ENCODE measurements at regions not wholly inside any gene's neighbourhood (a gene's known extent, or its start where the extent isn't known, plus 50 kb on each side); places are given as distances from the start of the nearest gene placed in this dataset.

DNA sequence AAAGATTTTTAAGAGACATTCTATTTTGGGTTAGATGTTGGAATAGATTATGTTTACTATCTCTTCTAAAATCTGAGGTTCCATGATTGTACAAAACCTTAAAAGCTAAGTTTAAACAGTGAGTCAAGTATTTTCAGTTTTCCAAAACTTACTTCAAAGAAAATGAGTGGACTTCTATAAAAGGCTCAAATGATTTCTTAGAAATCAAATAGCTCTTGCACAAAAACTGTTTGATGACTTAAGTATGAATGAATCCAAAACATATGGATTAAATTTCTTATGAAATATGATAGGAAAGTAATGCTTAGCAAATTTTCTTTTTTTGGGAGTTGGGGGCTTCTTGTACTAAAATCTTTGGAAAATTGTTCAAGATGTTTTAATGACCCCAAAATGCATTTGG, 837.3 kb upstream of the SLC35B3 start:
- Mint-ChIP-seq H3K4me1 (no peaks in the 10 kb centered on the region), H3K9me3 (peaks cover 0 to 11% (median 1%) of the 10 kb centered on the region in 11 donors), H3K27ac (no peak overlapping the region), H3K4me3 (no peak overlapping the region), H3K36me3 (no peaks in the 10 kb centered on the region), H3K27me3 (no peaks in the 10 kb centered on the region)
- H3K27me3 ChIP-seq (ENCODE audit: control insufficient read depth in 2 of 2, insufficient read depth in 2 of 2, low read length in 2 of 2) = no peaks in the 10 kb centered on the region
- no peak for DNase-seq
- H3K36me3 ChIP-seq (ENCODE audit: control insufficient read depth in 2 of 3, insufficient read depth in 3 of 3, low read length in 3 of 3) = no peaks in the 10 kb centered on the region
- intact Hi-C loops (cut with micrococcal nuclease) = no loop called here
- no peaks in the 10 kb centered on the region for H3K9me3 ChIP-seq (ENCODE audit: control insufficient read depth in 2 of 3, low read length in 3 of 3)
- no peak for ATAC-seq
- H3K4me3 ChIP-seq (ENCODE audit: low read length) = no peak overlapping the region
- no peak overlapping the region for H3K27ac ChIP-seq (ENCODE audit: low read depth, low read length)
- POLR2A ChIA-PET = no interaction called here
- CTCF ChIA-PET = no interaction called here
- H3K4me1 ChIP-seq (ENCODE audit: control insufficient read depth in 2 of 2, insufficient read depth in 2 of 2, low read length in 2 of 2) = no peaks in the 10 kb centered on the region

DNA sequence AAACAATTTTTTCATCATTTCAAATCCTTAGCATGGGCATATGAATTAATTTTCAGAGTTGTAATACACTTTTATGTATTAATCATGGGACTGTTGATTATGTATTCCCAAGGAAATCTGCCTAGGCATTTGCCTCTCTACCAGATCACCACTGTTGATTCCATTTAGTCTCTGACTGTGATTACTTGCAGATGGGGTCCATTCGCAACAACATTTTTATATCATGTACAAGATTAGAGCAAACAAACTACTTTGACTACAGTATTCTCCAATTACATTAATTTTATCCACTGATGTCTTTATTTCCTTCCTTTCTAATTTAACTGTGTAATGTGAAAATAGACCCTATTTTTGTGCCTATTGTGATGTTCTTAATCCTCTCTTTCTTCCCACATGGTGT, 831.4 kb upstream of the SLC35B3 start:
- Mint-ChIP-seq H3K27ac (no peak overlapping the region), H3K4me1 (no peaks in the 10 kb centered on the region), H3K4me3 (no peak overlapping the region), H3K36me3 (no peaks in the 10 kb centered on the region), H3K9me3 (peaks cover 0 to 11% (median 5%) of the 10 kb centered on the region in 11 donors), H3K27me3 (no peaks in the 10 kb centered on the region)
- ChIA-PET CTCF (no interaction called here), POLR2A (interaction anchor here (0.6 kb wide), 1 partner anchor 808 kb away, joined by 3 read pairs; no protein-coding TSS in a partner anchor)
- Histone ChIP-seq H3K9me3 (ENCODE audit: control insufficient read depth in 2 of 3, low read length in 3 of 3) (no peaks in the 10 kb centered on the region), H3K27ac (ENCODE audit: low read depth, low read length) (no peak overlapping the region), H3K4me3 (ENCODE audit: low read length) (no peak overlapping the region), H3K36me3 (ENCODE audit: control insufficient read depth in 2 of 3, insufficient read depth in 3 of 3, low read length in 3 of 3) (no peaks in the 10 kb centered on the region), H3K27me3 (ENCODE audit: control insufficient read depth in 2 of 2, insufficient read depth in 2 of 2, low read length in 2 of 2) (no peaks in the 10 kb centered on the region), H3K4me1 (ENCODE audit: control insufficient read depth in 2 of 2, insufficient read depth in 2 of 2, low read length in 2 of 2) (no peaks in the 10 kb centered on the region)
- DNase-seq (no peak), ATAC-seq (no peak)
- intact Hi-C loops (cut with micrococcal nuclease) = no loop called here

DNA sequence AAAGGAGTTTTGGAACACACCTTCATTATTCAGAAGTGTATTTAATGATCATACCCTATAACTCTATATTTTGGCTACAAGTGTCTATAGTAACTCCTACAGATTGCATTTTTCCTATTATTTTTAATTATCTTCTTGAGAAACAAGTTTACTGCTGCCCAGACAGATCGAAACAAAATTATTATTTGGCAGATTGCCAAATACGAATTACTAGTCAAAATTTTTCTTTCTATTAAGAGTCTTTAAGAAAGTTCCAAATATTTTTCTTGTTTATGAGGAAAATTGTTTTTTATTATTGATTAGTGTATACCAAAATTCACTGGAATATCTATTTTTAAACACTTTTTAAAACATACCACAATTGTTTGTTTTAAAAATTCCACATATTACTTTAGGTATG, 821.9 kb upstream of the SLC35B3 start:
- peaks cover 0 to 23% (median 6%) of the 10 kb centered on the region in 11 donors for H3K9me3 Mint-ChIP-seq
- no peaks in the 10 kb centered on the region for H3K36me3 ChIP-seq (ENCODE audit: control insufficient read depth in 2 of 3, insufficient read depth in 3 of 3, low read length in 3 of 3)
- H3K27ac ChIP-seq (ENCODE audit: low read depth, low read length) = no peak overlapping the region
- no peak overlapping the region for H3K4me3 Mint-ChIP-seq
- no peaks in the 10 kb centered on the region for H3K27me3 ChIP-seq (ENCODE audit: control insufficient read depth in 2 of 2, insufficient read depth in 2 of 2, low read length in 2 of 2)
- ATAC-seq (no peak), DNase-seq (no peak)
- no peaks in the 10 kb centered on the region for H3K4me1 ChIP-seq (ENCODE audit: control insufficient read depth in 2 of 2, insufficient read depth in 2 of 2, low read length in 2 of 2)
- H3K36me3 Mint-ChIP-seq = no peaks in the 10 kb centered on the region
- intact Hi-C loops (cut with micrococcal nuclease) = no loop called here
- peaks cover 0 to 7% (median 0%) of the 10 kb centered on the region in 3 experiments for H3K9me3 ChIP-seq (ENCODE audit: control insufficient read depth in 2 of 3, low read length in 3 of 3)
- POLR2A ChIA-PET = no interaction called here
- H3K4me1 Mint-ChIP-seq = no peaks in the 10 kb centered on the region
- H3K4me3 ChIP-seq (ENCODE audit: low read length) = no peak overlapping the region
- H3K27me3 Mint-ChIP-seq = no peaks in the 10 kb centered on the region
- CTCF ChIA-PET = no interaction called here
- no peak overlapping the region for H3K27ac Mint-ChIP-seq

DNA sequence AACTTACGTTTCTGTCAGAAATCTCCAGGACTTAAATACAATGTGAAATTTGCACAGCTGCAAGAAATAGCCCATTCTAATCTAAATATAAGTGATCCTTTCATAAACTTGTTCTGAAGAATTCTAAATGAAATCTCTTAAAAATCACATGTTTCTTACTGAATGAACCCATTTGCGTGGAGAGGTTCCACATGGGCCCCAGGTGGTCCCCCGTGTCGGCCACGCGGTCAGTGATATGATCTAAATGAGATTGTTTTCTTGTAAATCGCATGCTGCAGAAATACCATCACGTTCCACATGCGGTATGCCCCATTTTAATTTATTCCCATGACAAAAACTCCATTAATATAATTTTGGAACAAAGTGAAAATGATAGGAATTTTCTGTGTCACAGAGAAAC, 818.9 kb upstream of the SLC35B3 start:
- Histone ChIP-seq H3K27me3 (ENCODE audit: control insufficient read depth in 2 of 2, insufficient read depth in 2 of 2, low read length in 2 of 2) (no peaks in the 10 kb centered on the region), H3K4me3 (ENCODE audit: low read length) (no peak overlapping the region), H3K36me3 (ENCODE audit: control insufficient read depth in 2 of 3, insufficient read depth in 3 of 3, low read length in 3 of 3) (no peaks in the 10 kb centered on the region), H3K9me3 (ENCODE audit: control insufficient read depth in 2 of 3, low read length in 3 of 3) (no peaks in the 10 kb centered on the region), H3K27ac (ENCODE audit: low read depth, low read length) (no peak overlapping the region), H3K4me1 (ENCODE audit: control insufficient read depth in 2 of 2, insufficient read depth in 2 of 2, low read length in 2 of 2) (no peaks in the 10 kb centered on the region)
- no peaks in the 10 kb centered on the region for H3K36me3 Mint-ChIP-seq
- POLR2A ChIA-PET = no interaction called here
- H3K4me3 Mint-ChIP-seq = no peak overlapping the region
- H3K27me3 Mint-ChIP-seq = no peaks in the 10 kb centered on the region
- DNase-seq (no peak), ATAC-seq (no peak)
- CTCF ChIA-PET = no interaction called here
- no peak overlapping the region for H3K27ac Mint-ChIP-seq
- intact Hi-C loops (cut with micrococcal nuclease) = no loop called here
- no peaks in the 10 kb centered on the region for H3K4me1 Mint-ChIP-seq
- H3K9me3 Mint-ChIP-seq = peaks cover 0 to 5% (median 0%) of the 10 kb centered on the region in 11 donors

DNA sequence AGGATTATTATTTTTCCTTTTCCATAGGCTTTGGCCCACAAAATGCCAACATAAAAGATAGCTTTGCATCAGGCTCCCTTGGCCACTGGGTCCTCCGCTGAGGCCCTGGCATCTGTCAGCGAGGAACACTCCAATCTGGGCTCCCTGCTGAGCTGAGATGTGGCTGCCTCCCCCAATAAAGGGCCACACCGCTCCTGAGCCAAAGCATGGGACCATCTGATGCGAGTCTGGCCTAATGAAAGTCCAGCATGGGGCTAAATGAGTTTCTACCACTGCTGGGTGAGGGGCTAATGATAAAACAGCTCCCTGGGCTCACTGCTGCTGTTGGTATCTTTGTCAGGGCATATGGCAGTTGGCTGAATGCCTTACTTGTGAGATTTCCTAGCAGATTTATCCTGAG, 817.5 kb upstream of the SLC35B3 start:
- Mint-ChIP-seq H3K9me3 (peaks cover 0 to 5% (median 0%) of the 10 kb centered on the region in 11 donors), H3K27me3 (no peaks in the 10 kb centered on the region), H3K36me3 (no peaks in the 10 kb centered on the region), H3K4me1 (no peaks in the 10 kb centered on the region), H3K4me3 (no peak overlapping the region), H3K27ac (no peak overlapping the region)
- H3K36me3 ChIP-seq (ENCODE audit: control insufficient read depth in 2 of 3, insufficient read depth in 3 of 3, low read length in 3 of 3) = no peaks in the 10 kb centered on the region
- no peak overlapping the region for H3K4me3 ChIP-seq (ENCODE audit: low read length)
- H3K27ac ChIP-seq (ENCODE audit: low read depth, low read length) = no peak overlapping the region
- ATAC-seq (no peak), DNase-seq (no peak)
- intact Hi-C loops (cut with micrococcal nuclease) = no loop called here
- no peaks in the 10 kb centered on the region for H3K27me3 ChIP-seq (ENCODE audit: control insufficient read depth in 2 of 2, insufficient read depth in 2 of 2, low read length in 2 of 2)
- POLR2A ChIA-PET = no interaction called here
- H3K4me1 ChIP-seq (ENCODE audit: control insufficient read depth in 2 of 2, insufficient read depth in 2 of 2, low read length in 2 of 2) = no peaks in the 10 kb centered on the region
- CTCF ChIA-PET = no interaction called here
- no peaks in the 10 kb centered on the region for H3K9me3 ChIP-seq (ENCODE audit: control insufficient read depth in 2 of 3, low read length in 3 of 3)

DNA sequence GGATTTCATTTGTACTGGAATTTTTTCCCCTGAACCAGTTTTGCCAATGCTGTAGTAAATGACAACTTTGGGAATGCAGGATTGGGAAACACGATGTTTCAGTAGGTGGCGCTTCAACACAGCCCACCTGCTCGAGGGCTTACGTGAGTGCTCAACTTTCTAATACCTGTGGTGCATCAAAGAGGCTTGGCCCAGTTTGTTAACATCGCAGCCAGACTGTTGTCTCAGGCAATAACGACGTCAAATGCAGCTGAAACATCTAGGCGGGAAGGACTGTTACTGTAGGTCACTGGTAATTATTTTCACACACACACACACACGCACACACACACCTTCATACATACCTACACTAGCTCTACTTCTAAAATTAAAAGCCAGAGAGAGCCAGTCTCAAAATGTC, 815.5 kb upstream of the SLC35B3 start:
- Mint-ChIP-seq H3K4me1 (no peaks in the 10 kb centered on the region), H3K27ac (no peak overlapping the region), H3K36me3 (no peaks in the 10 kb centered on the region), H3K27me3 (no peaks in the 10 kb centered on the region), H3K4me3 (no peak overlapping the region), H3K9me3 (peaks cover 0 to 5% (median 0%) of the 10 kb centered on the region in 11 donors)
- Histone ChIP-seq H3K9me3 (ENCODE audit: control insufficient read depth in 2 of 3, low read length in 3 of 3) (no peaks in the 10 kb centered on the region), H3K27ac (ENCODE audit: low read depth, low read length) (no peak overlapping the region), H3K4me3 (ENCODE audit: low read length) (no peak overlapping the region), H3K27me3 (ENCODE audit: control insufficient read depth in 2 of 2, insufficient read depth in 2 of 2, low read length in 2 of 2) (no peaks in the 10 kb centered on the region), H3K4me1 (ENCODE audit: control insufficient read depth in 2 of 2, insufficient read depth in 2 of 2, low read length in 2 of 2) (no peaks in the 10 kb centered on the region), H3K36me3 (ENCODE audit: control insufficient read depth in 2 of 3, insufficient read depth in 3 of 3, low read length in 3 of 3) (no peaks in the 10 kb centered on the region)
- CTCF ChIA-PET = no interaction called here
- DNase-seq (no peak), ATAC-seq (no peak)
- POLR2A ChIA-PET = no interaction called here
- intact Hi-C loops (cut with micrococcal nuclease) = no loop called here

DNA sequence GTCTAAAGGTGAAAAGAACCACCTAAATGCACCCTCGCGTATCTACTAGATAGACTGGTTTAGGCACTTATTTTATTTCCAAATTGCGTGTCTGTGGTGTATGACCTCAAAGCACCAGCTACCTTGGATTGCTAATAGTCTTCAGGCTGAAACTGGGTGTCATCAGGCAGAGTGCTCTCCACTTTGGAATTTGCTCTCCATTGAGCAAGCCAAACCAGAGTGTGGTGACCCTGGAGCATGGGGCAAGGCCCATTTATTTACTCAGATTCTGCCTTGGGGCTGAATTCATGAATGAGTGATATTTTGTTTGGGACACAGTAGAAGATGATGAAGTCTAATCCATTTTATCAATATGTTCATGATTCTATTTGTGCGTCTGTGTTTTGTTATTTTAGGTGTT, 812.8 kb upstream of the SLC35B3 start:
- CTCF ChIA-PET = no interaction called here
- DNase-seq (no peak), ATAC-seq (no peak)
- H3K36me3 Mint-ChIP-seq = no peaks in the 10 kb centered on the region
- Histone ChIP-seq H3K27ac (ENCODE audit: low read depth, low read length) (no peak overlapping the region), H3K9me3 (ENCODE audit: control insufficient read depth in 2 of 3, low read length in 3 of 3) (no peaks in the 10 kb centered on the region), H3K36me3 (ENCODE audit: control insufficient read depth in 2 of 3, insufficient read depth in 3 of 3, low read length in 3 of 3) (no peaks in the 10 kb centered on the region), H3K4me1 (ENCODE audit: control insufficient read depth in 2 of 2, insufficient read depth in 2 of 2, low read length in 2 of 2) (no peaks in the 10 kb centered on the region), H3K27me3 (ENCODE audit: control insufficient read depth in 2 of 2, insufficient read depth in 2 of 2, low read length in 2 of 2) (no peaks in the 10 kb centered on the region), H3K4me3 (ENCODE audit: low read length) (no peak overlapping the region)
- no peaks in the 10 kb centered on the region for H3K4me1 Mint-ChIP-seq
- H3K27ac Mint-ChIP-seq = no peak overlapping the region
- POLR2A ChIA-PET = no interaction called here
- H3K9me3 Mint-ChIP-seq = peaks cover 0 to 6% (median 0%) of the 10 kb centered on the region in 11 donors
- intact Hi-C loops (cut with micrococcal nuclease) = no loop called here
- no peaks in the 10 kb centered on the region for H3K27me3 Mint-ChIP-seq
- H3K4me3 Mint-ChIP-seq = no peak overlapping the region
